K562 (cell line): ENCODE measurements at regions not wholly inside any gene's neighbourhood (a gene's known extent, or its start where the extent isn't known, plus 50 kb on each side); places are given as distances from the start of the nearest gene placed in this dataset.

ENCODE experiments used
- ATAC-seq: fragments of 200-7000 bp; cut with Tn5 transposase; 3 replicates; pipeline ENCODE4 v1.9.1; 2020; ENCODE audit warnings: moderate library complexity
- BruUV-seq: library from RNA; stranded (reverse); fragments of 400-500 nt; replicated peaks from 2 replicates; lab custom pipeline; 2021; lab: Mats Ljungman, UMichigan
- CTCF ChIA-PET: fragments of 300-600 bp; formaldehyde crosslinking; extraction: SDS; loops from one replicate; lab custom pipeline; 2021; ENCODE audit warnings: low intra/inter-chr PET ratio; lab: Yijun Ruan, JAX
- POLR2A ChIA-PET: fragments of 300-600, 350-650 bp; sonication (Branson Sonifier 250); formaldehyde crosslinking; extraction: SDS; loops from one replicate; lab custom pipeline; 2021; ENCODE audit warnings: antibody characterized with exemption, inconsistent platforms; lab: Yijun Ruan, JAX
- DNase-seq, 4 experiments: peaks; one replicate each; pipeline versions ENCODE4 v3.0.0 to v3.0.0-alpha.2; 2011 to 2018; ENCODE audit warnings: low spot score in 3 of 4, mixed read lengths in 3 of 4; ENCODE audit errors: extremely low read depth in 1 of 4
- FAIRE-seq: peaks from 2 replicates; lab custom pipeline; 2011; peaks lifted over from hg19 to GRCh38; lab: Jason Lieb, UNC
- H2AFZ ChIP-seq: 2 replicates; pipeline ENCODE4 v1.6.0; 2011; ENCODE audit warnings: low read depth, low read length, control low read depth, inconsistent platforms
- H3K27ac ChIP-seq: fragments of 200-600 bp; 3 replicates; pipeline ENCODE4 v1.8.0; 2011; ENCODE audit warnings: low read depth, mild to moderate bottlenecking, control low read depth, inconsistent platforms, low read length, moderate library complexity, mixed read lengths; ENCODE audit errors: extremely low read depth
- H3K27me3 ChIP-seq, 2 experiments: fragments of 300-600 bp in 1 of 2; 2 replicates in 1 of 2; 3 replicates in 1 of 2; pipeline versions ENCODE4 v1.6.0 to v1.8.0; 2011; ENCODE audit warnings: inconsistent platforms in 2 of 2, low read length in 2 of 2, mild to moderate bottlenecking in 1 of 2, mixed read lengths in 1 of 2, moderate library complexity in 1 of 2; ENCODE audit not compliant: control insufficient read depth in 2 of 2, insufficient read depth in 2 of 2
- H3K36me3 ChIP-seq: fragments of 300-600 bp; 3 replicates; pipeline ENCODE4 v1.8.0; 2011; ENCODE audit warnings: mild to moderate bottlenecking, low read length, inconsistent platforms; ENCODE audit not compliant: control insufficient read depth, insufficient read depth
- H3K4me1 ChIP-seq, 2 experiments: fragments of 200-600 bp in 1 of 2; replicated peaks in 1 of 2; 2 replicates in 1 of 2; 3 replicates in 1 of 2; pipeline versions ENCODE4 v1.5.1 to v1.8.0; 2011; ENCODE audit warnings: inconsistent platforms in 2 of 2, low read length in 2 of 2, mild to moderate bottlenecking in 1 of 2, mixed read lengths in 1 of 2, moderate library complexity in 1 of 2; ENCODE audit not compliant: control insufficient read depth in 2 of 2, insufficient read depth in 2 of 2
- H3K4me2 ChIP-seq: 2 replicates; pipeline ENCODE4 v1.6.1; 2011; ENCODE audit warnings: low read length, control low read depth, inconsistent platforms, mixed read lengths; ENCODE audit not compliant: insufficient read depth
- H3K4me3 ChIP-seq: fragments of 200-600 bp; sonication (generic), shearing (Covaris generic); 2 replicates; pipeline ENCODE4 v1.5.1; 2016; ENCODE audit warnings: control low read depth, inconsistent platforms
- H3K79me2 ChIP-seq: fragments of 200-600 bp; 3 replicates; pipeline ENCODE4 v1.8.0; 2011; ENCODE audit warnings: low read length, inconsistent platforms; ENCODE audit not compliant: control insufficient read depth, insufficient read depth
- H3K9ac ChIP-seq, 2 experiments: 2 replicates each; pipeline versions ENCODE4 v1.6.0 to v1.6.1; 2011; ENCODE audit warnings: low read depth in 2 of 2, low read length in 2 of 2, control low read depth in 1 of 2, inconsistent platforms in 1 of 2, mild to moderate bottlenecking in 1 of 2, mixed read lengths in 1 of 2; ENCODE audit not compliant: insufficient read depth in 1 of 2
- H3K9me1 ChIP-seq: one replicate; pipeline ENCODE4 v1.6.0; 2011; ENCODE audit warnings: inconsistent platforms, mild to moderate bottlenecking, low read length, moderate library complexity; ENCODE audit not compliant: control insufficient read depth, insufficient read depth
- H3K9me3 ChIP-seq: replicated peaks from 2 replicates; pipeline ENCODE4 v1.5.1; 2011; ENCODE audit warnings: low read depth, low read length, inconsistent platforms; ENCODE audit not compliant: control insufficient read depth, insufficient read depth
- H4K20me1 ChIP-seq: replicated peaks from 2 replicates; pipeline ENCODE4 v1.6.1; 2011; ENCODE audit warnings: low read length, inconsistent platforms, mixed read lengths; ENCODE audit not compliant: control insufficient read depth, insufficient read depth
- CEBPG ChIP-seq, 3 experiments: fragments of 200-800 bp in 1 of 3; sonication (Bioruptor generic) in 1 of 3; sonication (generic) in 1 of 3; formaldehyde crosslinking in 1 of 3; IDR thresholded peaks in 2 of 3; conservative IDR thresholded peaks in 1 of 3; 2 replicates each; pipeline versions ENCODE4 v1.6.1 to v1.8.0; 2016 to 2022; ENCODE audit warnings: missing compliant biosample characterization in 2 of 3, missing genetic modification characterization in 2 of 3, mild to moderate bottlenecking in 1 of 3, missing genetic modification reagents in 1 of 3
- CGGBP1 ChIP-seq: fragments of 250-450 bp; sonication (Bioruptor Pico); IDR thresholded peaks from 2 replicates; pipeline ENCODE4 v1.9.0; 2021; ENCODE audit warnings: mild to moderate bottlenecking
- CHD2 ChIP-seq: IDR thresholded peaks from 2 replicates; pipeline ENCODE4 v1.6.1; 2011; ENCODE audit warnings: low read depth, low read length
- ESRRA ChIP-seq: fragments of 450-650 bp; IDR thresholded peaks from 2 replicates; pipeline ENCODE4 v1.6.1; 2014; ENCODE audit warnings: low read depth, mild to moderate bottlenecking, moderate library complexity, borderline replicate concordance
- FOS ChIP-seq: IDR thresholded peaks from 3 replicates; pipeline ENCODE4 v1.6.1; 2011; ENCODE audit not compliant: insufficient read length; ENCODE audit errors: extremely low read depth
- GABPA ChIP-seq: fragments of 200-800 bp; sonication (Bioruptor generic); conservative IDR thresholded peaks from 2 replicates; pipeline ENCODE4 v1.6.1; 2016; ENCODE audit warnings: low read depth, missing genetic modification characterization, missing compliant biosample characterization
- HDAC1 ChIP-seq, 2 experiments: fragments of 450-650 bp; IDR thresholded peaks; 2 replicates each; pipeline ENCODE4 v1.6.1; 2016 to 2017; ENCODE audit warnings: inconsistent platforms in 1 of 2, mild to moderate bottlenecking in 1 of 2, moderate library complexity in 1 of 2
- IRF1 ChIP-seq: sonication (generic); formaldehyde crosslinking; IDR thresholded peaks from 2 replicates; pipeline ENCODE4 v1.8.0; 2022; ENCODE audit warnings: missing genetic modification reagents, mild to moderate bottlenecking, borderline replicate concordance
- MXD1 ChIP-seq: fragments of 250-450 bp; sonication (Bioruptor Pico); IDR thresholded peaks from 2 replicates; pipeline ENCODE4 v1.8.0; 2021; ENCODE audit warnings: borderline replicate concordance, mild to moderate bottlenecking, moderate library complexity; ENCODE audit not compliant: poor library complexity, severe bottlenecking
- SNIP1 ChIP-seq: fragments of 450-650 bp; IDR thresholded peaks from 2 replicates; pipeline ENCODE4 v1.7.1; 2017; ENCODE audit warnings: low read depth, mild to moderate bottlenecking
- TEAD4 ChIP-seq, 2 experiments: sonication (generic) in 1 of 2; formaldehyde crosslinking in 1 of 2; IDR thresholded peaks; 2 replicates each; pipeline versions ENCODE4 v1.6.1 to v1.8.0; 2012 to 2022; ENCODE audit warnings: borderline replicate concordance in 1 of 2, inconsistent platforms in 1 of 2, low read length in 1 of 2, mild to moderate bottlenecking in 1 of 2, missing genetic modification reagents in 1 of 2
- ZNF444 ChIP-seq: fragments of 250-450 bp; sonication (Bioruptor Pico); IDR thresholded peaks from 2 replicates; pipeline ENCODE4 v1.4.0; 2020; ENCODE audit warnings: mild to moderate bottlenecking, moderate library complexity
- ZNF699 ChIP-seq: fragments of 250-450 bp; sonication (Bioruptor Pico); IDR thresholded peaks from 2 replicates; pipeline ENCODE4 v1.8.0; 2021; ENCODE audit warnings: mild to moderate bottlenecking, moderate library complexity; ENCODE audit not compliant: insufficient replicate concordance
- ZNF707 ChIP-seq: fragments of 250-450 bp; sonication (Bioruptor Pico); conservative IDR thresholded peaks from 2 replicates; pipeline ENCODE4 v1.8.0; 2022; ENCODE audit warnings: inconsistent platforms, mild to moderate bottlenecking, moderate library complexity
- WGBS: fragments of 100-300 bp; shearing (Covaris generic); methylation state at CpG from one replicate; pipeline ENCODE4 v1.1.6; 2016; ENCODE audit warnings: low coverage, mixed read lengths; ENCODE audit not compliant: insufficient coverage; ENCODE audit errors: missing lambda C conversion rate; 5-methylcytosine and 5-hydroxymethylcytosine counted together
- in situ Hi-C: fragments of 300-500 bp; cut with MboI; formaldehyde crosslinking; loops from 4 replicates; pipeline ENCODE4 v1.15.0; 2018; ENCODE audit warnings: inconsistent platforms, mixed read lengths
- intact Hi-C: fragments of 100-400 bp; cut with micrococcal nuclease; formaldehyde crosslinking; loops from 2 replicates; pipeline ENCODE4 v1.14.2; 2022

- ChIA-PET CTCF (no interaction called here), POLR2A (interaction anchor here (0.8 to 1.0 kb wide), 3 partner anchors 9 to 307 kb away, joined by 3 read pairs; no protein-coding TSS in a partner anchor)
- TF ChIP-seq MXD1 (CRISPR knock-in tag) (no peak), SNIP1 (no peak), FOS (no peak), ZNF699 (CRISPR knock-in tag) (no peak), CHD2 (no peak), HDAC1 (IDR thresholded peaks at IDR 0.05) (no peak), ZNF707 (CRISPR knock-in tag) (no peak), ZNF444 (CRISPR knock-in tag) (no peak), IRF1 (CRISPR knock-in tag) (no peak), ESRRA (no peak), CEBPG (CRISPR knock-in tag; IDR thresholded peaks at IDR 0.05) (no peak), CEBPG (tag; conservative IDR thresholded peaks at IDR 0.05 in 1 of 2, IDR thresholded peaks at IDR 0.05 in 1 of 2) (0 out of 4 replicates have a peak, but pooled peaks of 1 of the 2 experiments have one; percentile 28), CGGBP1 (CRISPR knock-in tag) (no peak), GABPA (tag) (peak; percentile 39; the same call in 1 of the 2 replicates), TEAD4 (IDR thresholded peaks at IDR 0.05; ENCODE audit: low read length) (no peak), TEAD4 (CRISPR knock-in tag; IDR thresholded peaks at IDR 0.05; ENCODE audit: borderline replicate concordance) (no peak)
- Histone ChIP-seq H3K4me1 (peaks cover 0 to 8% of the 10 kb centered on the region in 2 experiments; a peak in 3 of 5 replicates), H3K27me3 (peaks cover 23 to 24% of the 10 kb centered on the region in 2 experiments), H3K9me3 (no peaks in the 10 kb centered on the region), H3K36me3 (no peaks in the 10 kb centered on the region), H3K27ac (no peak overlapping the region), H3K4me2 (no peak overlapping the region), H2AFZ (no peak overlapping the region), H3K9me1 (no peaks in the 10 kb centered on the region), H3K79me2 (no peaks in the 10 kb centered on the region), H3K9ac (no peak overlapping the region), H4K20me1 (peaks cover 5% of the 10 kb centered on the region; the same call in 1 of the 2 replicates), H3K4me3 (no peak overlapping the region)
- no peak for ATAC-seq
- DNase-seq = no peak
- intact Hi-C loops (no loop called here), in situ Hi-C loops (no loop called here)
- FAIRE-seq = no peak
- no TSS peak for BruUV-seq
- WGBS = 2% methylated on average over 7 of the region's 7 CpGs
These were observed 134.4 kb downstream of the TMCO5A start for GRCh38 chr15:38068626-38069391.
